SK-N-SH (cell line): ENCODE measurements at regions not wholly inside any gene's neighbourhood (a gene's known extent, or its start where the extent isn't known, plus 50 kb on each side); places are given as distances from the start of the nearest gene placed in this dataset.

Experiments used
- CTCF ChIA-PET: fragments of 300-600, 350-600 bp; formaldehyde crosslinking; extraction: SDS; loops from one replicate; lab custom pipeline; 2021; lab: Yijun Ruan, JAX
- POLR2A ChIA-PET: fragments of 350-600 bp; sonication (Branson Sonifier 250); formaldehyde crosslinking; extraction: SDS; loops from one replicate; lab custom pipeline; 2020; ENCODE audit warnings: antibody characterized with exemption, inconsistent platforms; lab: Yijun Ruan, JAX
- DNase-seq: peaks from one replicate; pipeline ENCODE4 v3.0.0; 2012
- H2AFZ ChIP-seq: fragments of 200-600 bp; sonication (generic); 2 replicates; pipeline ENCODE4 v1.8.1; 2016; ENCODE audit warnings: antibody characterized with exemption, mild to moderate bottlenecking, low read depth
- H3F3A ChIP-seq: fragments of 200-600 bp; sonication (generic); replicated peaks from 2 replicates; pipeline ENCODE3; 2016; ENCODE audit warnings: antibody characterized with exemption, mild to moderate bottlenecking; ENCODE audit not compliant: insufficient read depth
- H3K27ac ChIP-seq, 2 experiments: fragments of 200-500 bp in 1 of 2; fragments of 200-600 bp in 1 of 2; sonication (Bioruptor generic) in 1 of 2; sonication (generic), shearing (Covaris generic) in 1 of 2; 2 replicates each; pipeline versions ENCODE4 v1.5.1 to v1.6.1; 2014 to 2016; ENCODE audit warnings: low read depth in 2 of 2, inconsistent platforms in 1 of 2, low read length in 1 of 2, mild to moderate bottlenecking in 1 of 2, mixed read lengths in 1 of 2
- H3K27me3 ChIP-seq: fragments of 200-600 bp; sonication (generic), shearing (Covaris generic); 2 replicates; pipeline ENCODE4 v1.6.1; 2016; ENCODE audit warnings: mixed run types; ENCODE audit not compliant: insufficient read depth
- H3K36me3 ChIP-seq, 2 experiments: fragments of 200-500 bp in 1 of 2; fragments of 200-600 bp in 1 of 2; sonication (Bioruptor generic) in 1 of 2; sonication (generic) in 1 of 2; replicated peaks in 1 of 2; 2 replicates each; pipeline versions ENCODE3 to v1.5.1; 2014 to 2016; ENCODE audit warnings: low read length in 1 of 2, mild to moderate bottlenecking in 1 of 2; ENCODE audit not compliant: insufficient read depth in 2 of 2, control insufficient read depth in 1 of 2
- H3K4me1 ChIP-seq, 2 experiments: fragments of 200-500 bp in 1 of 2; fragments of 200-600 bp in 1 of 2; sonication (Bioruptor generic) in 1 of 2; sonication (generic), shearing (Covaris generic) in 1 of 2; 2 replicates each; pipeline versions ENCODE4 v1.5.1 to v1.6.1; 2014 to 2016; ENCODE audit warnings: low read depth in 1 of 2, low read length in 1 of 2, mixed run types in 1 of 2; ENCODE audit not compliant: insufficient read depth in 2 of 2, control insufficient read depth in 1 of 2
- H3K4me2 ChIP-seq: fragments of 200-600 bp; sonication (generic), shearing (Covaris generic); 2 replicates; pipeline ENCODE4 v1.6.1; 2017; ENCODE audit warnings: mixed run types
- H3K4me3 ChIP-seq, 2 experiments: fragments of 200-500 bp in 1 of 2; fragments of 200-600 bp in 1 of 2; sonication (Bioruptor generic) in 1 of 2; sonication (generic), shearing (Covaris generic) in 1 of 2; 2 replicates each; pipeline versions ENCODE4 v1.5.1 to v1.8.1; 2014 to 2016; ENCODE audit warnings: low read depth in 2 of 2, inconsistent platforms in 1 of 2, low read length in 1 of 2, mild to moderate bottlenecking in 1 of 2, mixed read lengths in 1 of 2, moderate library complexity in 1 of 2
- H3K79me2 ChIP-seq: fragments of 200-600 bp; sonication (generic); 2 replicates; pipeline ENCODE4 v1.8.1; 2017; ENCODE audit warnings: mild to moderate bottlenecking; ENCODE audit not compliant: insufficient read depth
- H3K9ac ChIP-seq: fragments of 200-600 bp; sonication (generic); 2 replicates; pipeline ENCODE4 v1.6.1; 2017; ENCODE audit warnings: mixed run types
- H3K9me2 ChIP-seq: fragments of 200-600 bp; sonication (generic); 2 replicates; pipeline ENCODE4 v1.6.1; 2017; ENCODE audit warnings: mixed run types
- H3K9me3 ChIP-seq: fragments of 200-600 bp; sonication (generic); 2 replicates; pipeline ENCODE4 v1.6.1; 2017; ENCODE audit warnings: mixed run types, mild to moderate bottlenecking, moderate library complexity
- H4K20me1 ChIP-seq: fragments of 200-600 bp; sonication (generic); 2 replicates; pipeline ENCODE4 v1.6.1; 2017; ENCODE audit warnings: mild to moderate bottlenecking, mixed run types; ENCODE audit not compliant: insufficient read depth
- CHD2 ChIP-seq: fragments of 150-350 bp; IDR thresholded peaks from 2 replicates; pipeline ENCODE4 v1.6.1; 2018; ENCODE audit warnings: low read length; ENCODE audit not compliant: partially characterized antibody
- ELF1 ChIP-seq: IDR thresholded peaks from 2 replicates; pipeline ENCODE4 v1.4.0; 2012
- EP300 ChIP-seq, 2 experiments: IDR thresholded peaks; 2 replicates each; pipeline versions ENCODE4 v1.4.0 to v1.6.1; 2012; ENCODE audit warnings: borderline replicate concordance in 1 of 2, low read depth in 1 of 2, low read length in 1 of 2
- EZH2phosphoT487 ChIP-seq: fragments of 200-600 bp; sonication (generic); IDR thresholded peaks from 2 replicates; pipeline ENCODE4 v1.6.1; 2017; ENCODE audit warnings: low read depth, mixed run types, mild to moderate bottlenecking, antibody characterized with exemption, moderate library complexity, borderline replicate concordance
- FOSL2 ChIP-seq: IDR thresholded peaks from 2 replicates; pipeline ENCODE4 v1.4.0; 2012; ENCODE audit warnings: low read depth, mild to moderate bottlenecking, moderate library complexity, borderline replicate concordance
- FOXM1 ChIP-seq: IDR thresholded peaks from 2 replicates; pipeline ENCODE4 v1.4.0; 2012; ENCODE audit warnings: low read depth, mild to moderate bottlenecking
- GABPA ChIP-seq: IDR thresholded peaks from 2 replicates; pipeline ENCODE4 v1.4.0; 2012; ENCODE audit warnings: low read depth, mild to moderate bottlenecking
- GATA2 ChIP-seq: sonication (generic); formaldehyde crosslinking; IDR thresholded peaks from 2 replicates; pipeline ENCODE4 v1.5.0; 2020; ENCODE audit warnings: mild to moderate bottlenecking, missing genetic modification reagents
- JUND ChIP-seq: IDR thresholded peaks from 2 replicates; pipeline ENCODE4 v1.4.0; 2012
- MEF2A ChIP-seq: IDR thresholded peaks from 2 replicates; pipeline ENCODE4 v1.4.0; 2012; ENCODE audit warnings: low read depth, borderline replicate concordance
- NRF1 ChIP-seq: IDR thresholded peaks from 2 replicates; pipeline ENCODE4 v1.6.1; 2012; ENCODE audit warnings: low read depth, mild to moderate bottlenecking, low read length
- RAD21 ChIP-seq: IDR thresholded peaks from 2 replicates; pipeline ENCODE4 v1.6.1; 2012; ENCODE audit warnings: mild to moderate bottlenecking, low read length
- RFX5 ChIP-seq: IDR thresholded peaks from 2 replicates; pipeline ENCODE4 v1.6.1; 2012; ENCODE audit warnings: mild to moderate bottlenecking, improper control_type of control experiment, low read length
- SMC3 ChIP-seq: IDR thresholded peaks from 2 replicates; pipeline ENCODE4 v1.6.1; 2012; ENCODE audit warnings: low read depth, low read length, improper control_type of control experiment
- TAF1 ChIP-seq: IDR thresholded peaks from 2 replicates; pipeline ENCODE4 v1.6.1; 2012; ENCODE audit warnings: low read depth, mild to moderate bottlenecking, low read length, moderate library complexity, borderline replicate concordance
- TCF12 ChIP-seq: IDR thresholded peaks from 2 replicates; pipeline ENCODE4 v1.4.0; 2012
- YY1 ChIP-seq: IDR thresholded peaks from 2 replicates; pipeline ENCODE4 v1.4.0; 2012; ENCODE audit warnings: low read depth, mild to moderate bottlenecking
- WGBS: methylation state at CpG from one replicate; pipeline ENCODE4 v1.1.6; 2017; ENCODE audit warnings: low lambda C conversion rate; 5-methylcytosine and 5-hydroxymethylcytosine counted together
- TF ChIP-seq, protein P1 (sequence below): fragments of 150-350 bp; IDR thresholded peaks from 2 replicates; pipeline ENCODE4 v1.6.1; 2017; ENCODE audit warnings: antibody characterized with exemption, low read length, low read depth, borderline replicate concordance
- TF ChIP-seq, protein P2 (sequence below): IDR thresholded peaks from 2 replicates; pipeline ENCODE4 v1.6.1; 2012; ENCODE audit warnings: mild to moderate bottlenecking, low read depth, low read length, moderate library complexity
- TF ChIP-seq, protein P3 (sequence below): IDR thresholded peaks from 2 replicates; pipeline ENCODE4 v1.4.0; 2012; ENCODE audit warnings: low read depth, borderline replicate concordance

DNA sequence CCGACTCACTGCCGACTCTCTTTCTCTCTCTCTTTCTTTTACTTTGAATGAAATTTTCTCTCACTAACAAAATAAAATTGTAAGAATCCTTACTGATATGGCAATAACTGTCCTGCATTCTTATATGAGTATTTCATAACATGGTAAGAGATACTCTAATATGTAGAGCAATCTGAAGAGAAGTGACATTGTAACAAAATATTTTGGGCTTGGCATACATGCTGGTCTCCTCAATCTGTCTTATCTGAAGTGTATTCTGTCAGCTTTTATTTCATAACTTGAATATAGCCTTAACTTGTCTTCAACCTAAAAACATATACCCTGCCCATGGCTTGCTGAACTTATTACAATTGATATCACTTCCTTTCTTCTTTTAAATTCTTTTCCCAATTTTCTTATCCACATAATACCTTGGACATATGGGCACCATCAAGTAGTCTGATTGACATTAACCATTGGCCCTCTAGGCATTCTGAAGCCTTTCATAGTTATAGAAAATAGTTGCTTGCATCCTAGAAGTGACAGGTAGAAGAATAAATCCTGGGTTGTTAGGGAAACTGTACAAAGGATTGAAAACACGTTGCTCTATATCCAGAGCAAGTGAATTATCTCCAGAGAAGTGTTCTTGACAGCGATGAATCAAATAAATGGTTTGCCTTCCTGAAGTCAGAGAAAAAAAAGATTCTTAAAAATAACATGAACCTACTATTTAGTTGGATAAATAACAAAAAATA is 537.6 kb upstream of the TYRP1 start:
- no peak overlapping the region for H2AFZ ChIP-seq
- no peak for DNase-seq
- no peak overlapping the region for H3K4me3 ChIP-seq
- TF ChIP-seq FOXM1 (no peak), ELF1 (no peak), EP300 (IDR thresholded peaks at IDR 0.05; ENCODE audit: borderline replicate concordance in 1 of 2, low read depth in 1 of 2, low read length in 1 of 2) (no peak), GATA2 (CRISPR knock-in tag) (no peak), MEF2A (no peak), RFX5 (no peak), CHD2 (no peak), NRF1 (no peak), TCF12 (no peak), EZH2phosphoT487 (no peak), GABPA (no peak), JUND (no peak), FOSL2 (no peak), SMC3 (no peak), YY1 (no peak), RAD21 (no peak), TAF1 (no peak)
- TF ChIP-seq, protein P1, sequence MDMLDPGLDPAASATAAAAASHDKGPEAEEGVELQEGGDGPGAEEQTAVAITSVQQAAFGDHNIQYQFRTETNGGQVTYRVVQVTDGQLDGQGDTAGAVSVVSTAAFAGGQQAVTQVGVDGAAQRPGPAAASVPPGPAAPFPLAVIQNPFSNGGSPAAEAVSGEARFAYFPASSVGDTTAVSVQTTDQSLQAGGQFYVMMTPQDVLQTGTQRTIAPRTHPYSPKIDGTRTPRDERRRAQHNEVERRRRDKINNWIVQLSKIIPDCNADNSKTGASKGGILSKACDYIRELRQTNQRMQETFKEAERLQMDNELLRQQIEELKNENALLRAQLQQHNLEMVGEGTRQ, result no peak
- TF ChIP-seq, protein P2, sequence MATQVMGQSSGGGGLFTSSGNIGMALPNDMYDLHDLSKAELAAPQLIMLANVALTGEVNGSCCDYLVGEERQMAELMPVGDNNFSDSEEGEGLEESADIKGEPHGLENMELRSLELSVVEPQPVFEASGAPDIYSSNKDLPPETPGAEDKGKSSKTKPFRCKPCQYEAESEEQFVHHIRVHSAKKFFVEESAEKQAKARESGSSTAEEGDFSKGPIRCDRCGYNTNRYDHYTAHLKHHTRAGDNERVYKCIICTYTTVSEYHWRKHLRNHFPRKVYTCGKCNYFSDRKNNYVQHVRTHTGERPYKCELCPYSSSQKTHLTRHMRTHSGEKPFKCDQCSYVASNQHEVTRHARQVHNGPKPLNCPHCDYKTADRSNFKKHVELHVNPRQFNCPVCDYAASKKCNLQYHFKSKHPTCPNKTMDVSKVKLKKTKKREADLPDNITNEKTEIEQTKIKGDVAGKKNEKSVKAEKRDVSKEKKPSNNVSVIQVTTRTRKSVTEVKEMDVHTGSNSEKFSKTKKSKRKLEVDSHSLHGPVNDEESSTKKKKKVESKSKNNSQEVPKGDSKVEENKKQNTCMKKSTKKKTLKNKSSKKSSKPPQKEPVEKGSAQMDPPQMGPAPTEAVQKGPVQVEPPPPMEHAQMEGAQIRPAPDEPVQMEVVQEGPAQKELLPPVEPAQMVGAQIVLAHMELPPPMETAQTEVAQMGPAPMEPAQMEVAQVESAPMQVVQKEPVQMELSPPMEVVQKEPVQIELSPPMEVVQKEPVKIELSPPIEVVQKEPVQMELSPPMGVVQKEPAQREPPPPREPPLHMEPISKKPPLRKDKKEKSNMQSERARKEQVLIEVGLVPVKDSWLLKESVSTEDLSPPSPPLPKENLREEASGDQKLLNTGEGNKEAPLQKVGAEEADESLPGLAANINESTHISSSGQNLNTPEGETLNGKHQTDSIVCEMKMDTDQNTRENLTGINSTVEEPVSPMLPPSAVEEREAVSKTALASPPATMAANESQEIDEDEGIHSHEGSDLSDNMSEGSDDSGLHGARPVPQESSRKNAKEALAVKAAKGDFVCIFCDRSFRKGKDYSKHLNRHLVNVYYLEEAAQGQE, result no peak
- TF ChIP-seq, protein P3, sequence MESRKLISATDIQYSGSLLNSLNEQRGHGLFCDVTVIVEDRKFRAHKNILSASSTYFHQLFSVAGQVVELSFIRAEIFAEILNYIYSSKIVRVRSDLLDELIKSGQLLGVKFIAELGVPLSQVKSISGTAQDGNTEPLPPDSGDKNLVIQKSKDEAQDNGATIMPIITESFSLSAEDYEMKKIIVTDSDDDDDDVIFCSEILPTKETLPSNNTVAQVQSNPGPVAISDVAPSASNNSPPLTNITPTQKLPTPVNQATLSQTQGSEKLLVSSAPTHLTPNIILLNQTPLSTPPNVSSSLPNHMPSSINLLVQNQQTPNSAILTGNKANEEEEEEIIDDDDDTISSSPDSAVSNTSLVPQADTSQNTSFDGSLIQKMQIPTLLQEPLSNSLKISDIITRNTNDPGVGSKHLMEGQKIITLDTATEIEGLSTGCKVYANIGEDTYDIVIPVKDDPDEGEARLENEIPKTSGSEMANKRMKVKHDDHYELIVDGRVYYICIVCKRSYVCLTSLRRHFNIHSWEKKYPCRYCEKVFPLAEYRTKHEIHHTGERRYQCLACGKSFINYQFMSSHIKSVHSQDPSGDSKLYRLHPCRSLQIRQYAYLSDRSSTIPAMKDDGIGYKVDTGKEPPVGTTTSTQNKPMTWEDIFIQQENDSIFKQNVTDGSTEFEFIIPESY, result no peak
- no peaks in the 10 kb centered on the region for H3K9me3 ChIP-seq
- no peaks in the 10 kb centered on the region for H3K4me1 ChIP-seq
- no peak overlapping the region for H3K9ac ChIP-seq
- H4K20me1 ChIP-seq, result no peaks in the 10 kb centered on the region
- H3K4me2 ChIP-seq, result no peak overlapping the region
- no peaks in the 10 kb centered on the region for H3K79me2 ChIP-seq
- H3K9me2 ChIP-seq, result no peaks in the 10 kb centered on the region
- H3K27ac ChIP-seq, result no peak overlapping the region
- POLR2A ChIA-PET, result no interaction called here
- H3F3A ChIP-seq, result no peaks in the 10 kb centered on the region
- WGBS, result 2% methylated on average over 4 of the region's 4 CpGs
- H3K27me3 ChIP-seq, result no peaks in the 10 kb centered on the region
- CTCF ChIA-PET, result no interaction called here
- H3K36me3 ChIP-seq, result no peaks in the 10 kb centered on the region
